A549 (cell line): ENCODE measurements at regions not wholly inside any gene's neighbourhood (a gene's known extent, or its start where the extent isn't known, plus 50 kb on each side); places are given as distances from the start of the nearest gene placed in this dataset.

Experiments
- CTCF ChIP-seq: fragments of >200 bp; sonication (Bioruptor Twin); formaldehyde crosslinking; IDR thresholded peaks from 3 replicates; pipeline ENCODE4 v1.5.1; 2016
- EP300 ChIP-seq, 2 experiments: fragments of >200 bp; sonication (Bioruptor Twin); formaldehyde crosslinking; IDR thresholded peaks; 2 replicates in 1 of 2; 3 replicates in 1 of 2; pipeline ENCODE4 v1.6.1; 2016 to 2017
- ESRRA ChIP-seq: fragments of 150-350 bp; IDR thresholded peaks from 2 replicates; pipeline ENCODE4 v1.6.1; 2014; ENCODE audit warnings: mild to moderate bottlenecking, low read length, borderline replicate concordance
- HDAC2 ChIP-seq: fragments of 200-600 bp; sonication (generic); IDR thresholded peaks from 2 replicates; pipeline ENCODE4 v1.6.1; 2016
- JUN ChIP-seq, 2 experiments: fragments of >200 bp; sonication (Bioruptor Twin); formaldehyde crosslinking; IDR thresholded peaks; 2 replicates in 1 of 2; 3 replicates in 1 of 2; pipeline ENCODE4 v1.6.1; 2016 to 2017
- MAX ChIP-seq: IDR thresholded peaks from 2 replicates; pipeline ENCODE4 v1.6.1; 2012
- POLR2A ChIP-seq: IDR thresholded peaks from 2 replicates; pipeline ENCODE4 v1.6.1; 2012; ENCODE audit warnings: mild to moderate bottlenecking, low read length
- RAD21 ChIP-seq, 2 experiments: fragments of >200 bp in 1 of 2; sonication (Bioruptor Twin) in 1 of 2; formaldehyde crosslinking in 1 of 2; IDR thresholded peaks in 1 of 2; conservative IDR thresholded peaks in 1 of 2; 2 replicates in 1 of 2; 3 replicates in 1 of 2; pipeline ENCODE4 v1.6.1; 2012 to 2018; ENCODE audit warnings: inconsistent platforms in 1 of 2
- RCOR1 ChIP-seq: fragments of 150-350 bp; IDR thresholded peaks from 2 replicates; pipeline ENCODE4 v1.6.1; 2014; ENCODE audit warnings: antibody characterized with exemption, low read length, low read depth
- RFX5 ChIP-seq: fragments of 450-650 bp; IDR thresholded peaks from 2 replicates; pipeline ENCODE4 v1.7.1; 2014; ENCODE audit warnings: antibody characterized with exemption, mild to moderate bottlenecking, moderate library complexity
- TF ChIP-seq, protein P1 (sequence below): fragments of 450-650 bp; IDR thresholded peaks from 2 replicates; pipeline ENCODE4 v1.6.1; 2014; ENCODE audit warnings: antibody characterized with exemption

DNA sequence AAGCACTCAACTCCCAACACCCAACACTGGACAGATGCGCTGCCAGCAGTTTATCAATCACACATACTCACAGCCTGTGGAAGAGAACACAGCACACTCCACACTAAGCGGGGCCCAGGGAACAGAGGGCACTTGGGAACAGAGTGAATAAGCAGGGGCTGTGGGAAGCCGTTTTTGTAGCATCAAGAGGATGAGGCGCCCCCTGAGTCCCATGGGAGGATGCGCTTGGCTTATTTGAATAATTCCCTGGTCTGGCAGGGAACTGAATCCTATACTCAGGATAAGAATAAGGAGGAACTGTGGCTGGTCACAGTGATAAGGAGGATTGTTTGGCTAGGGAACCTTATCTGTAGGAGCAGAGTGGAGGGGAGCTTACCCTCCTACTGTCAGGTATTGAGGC, 96.1 kb upstream of the DNAH5 start:
- TF ChIP-seq RCOR1 (no peak), POLR2A (no peak), CTCF (no peak), MAX (no peak), RAD21 (conservative IDR thresholded peaks at IDR 0.05 in 1 of 2, IDR thresholded peaks at IDR 0.05 in 1 of 2) (no peak), EP300 (IDR thresholded peaks at IDR 0.05) (no peak), RFX5 (no peak), ESRRA (no peak), HDAC2 (no peak), JUN (IDR thresholded peaks at IDR 0.05) (no peak)
- TF ChIP-seq, protein P1, sequence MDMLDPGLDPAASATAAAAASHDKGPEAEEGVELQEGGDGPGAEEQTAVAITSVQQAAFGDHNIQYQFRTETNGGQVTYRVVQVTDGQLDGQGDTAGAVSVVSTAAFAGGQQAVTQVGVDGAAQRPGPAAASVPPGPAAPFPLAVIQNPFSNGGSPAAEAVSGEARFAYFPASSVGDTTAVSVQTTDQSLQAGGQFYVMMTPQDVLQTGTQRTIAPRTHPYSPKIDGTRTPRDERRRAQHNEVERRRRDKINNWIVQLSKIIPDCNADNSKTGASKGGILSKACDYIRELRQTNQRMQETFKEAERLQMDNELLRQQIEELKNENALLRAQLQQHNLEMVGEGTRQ = no peak
